GM12872 (cell line): ENCODE measurements at regions not wholly inside any gene's neighbourhood (a gene's known extent, or its start where the extent isn't known, plus 50 kb on each side); places are given as distances from the start of the nearest gene placed in this dataset.

Source experiments
- CTCF ChIP-seq: IDR thresholded peaks from 3 replicates; pipeline ENCODE4 v1.5.1; 2011; ENCODE audit warnings: low read depth, mild to moderate bottlenecking, low read length, moderate library complexity; ENCODE audit not compliant: insufficient read depth

GRCh38 chr18:34397286-34397896, 172.7 kb upstream of the NOL4 start:
- no peak for TF ChIP-seq CTCF

GRCh38 chr18:34399892-34400291, 175.2 kb upstream of the NOL4 start:
- TF ChIP-seq CTCF, result no peak

GRCh38 chr18:34400834-34401233, 176.1 kb upstream of the NOL4 start:
- TF ChIP-seq CTCF, result no peak

- TF ChIP-seq CTCF, result no peak
Measured at GRCh38 chr18:34401775-34402174, 177.1 kb upstream of the NOL4 start.

- no peak for TF ChIP-seq CTCF
Measured at GRCh38 chr18:34411952-34412351, 187.2 kb upstream of the NOL4 start.

GRCh38 chr18:34431042-34431441, 206.3 kb upstream of the NOL4 start:
- TF ChIP-seq CTCF, result no peak

GRCh38 chr18:34444622-34445021, 219.9 kb upstream of the NOL4 start:
- TF ChIP-seq CTCF, result no peak
